ENCODE measurements at regions not wholly inside any gene's neighbourhood (a gene's known extent, or its start where the extent isn't known, plus 50 kb on each side); places are given as distances from the start of the nearest gene placed in this dataset.

GRCh38 chr4:107131295-107131694 is 95.2 kb upstream of the DKK2 start:
- DNase-seq (ENCODE audit: low read depth in 1 of 2, low spot score in 1 of 2), result no peak
- TF ChIP-seq SPI1 (IDR thresholded peaks at IDR 0.05; ENCODE audit: borderline replicate concordance, low read depth) (no peak), POLR2AphosphoS5 (IDR thresholded peaks at IDR 0.05; ENCODE audit: low read depth) (no peak), GABPA (IDR thresholded peaks at IDR 0.05; ENCODE audit: low read depth) (no peak), CTCF (IDR thresholded peaks at IDR 0.05; ENCODE audit: insufficient read depth, low read length) (no peak), REST (IDR thresholded peaks at IDR 0.05; ENCODE audit: insufficient replicate concordance, low read depth) (no peak)
- H3K27ac ChIP-seq (replicated peaks), result no peak overlapping the region
- no peak overlapping the region for H3K4me3 ChIP-seq (replicated peaks; ENCODE audit: insufficient read depth, low read length)
- H3K27me3 ChIP-seq (ENCODE audit: insufficient read depth, poor library complexity, severe bottlenecking), result peaks cover 2% of the 10 kb centered on the region

GRCh38 chr4:107130157-107130556 is 94.0 kb upstream of the DKK2 start:
- no peak for DNase-seq (ENCODE audit: low read depth in 1 of 2, low spot score in 1 of 2)
- no peak overlapping the region for H3K27ac ChIP-seq (replicated peaks)
- H3K4me3 ChIP-seq (replicated peaks; ENCODE audit: insufficient read depth, low read length), result no peak overlapping the region
- TF ChIP-seq CTCF (IDR thresholded peaks at IDR 0.05; ENCODE audit: insufficient read depth, low read length) (no peak), REST (IDR thresholded peaks at IDR 0.05; ENCODE audit: insufficient replicate concordance, low read depth) (no peak), SPI1 (IDR thresholded peaks at IDR 0.05; ENCODE audit: borderline replicate concordance, low read depth) (no peak), GABPA (IDR thresholded peaks at IDR 0.05; ENCODE audit: low read depth) (no peak), POLR2AphosphoS5 (IDR thresholded peaks at IDR 0.05; ENCODE audit: low read depth) (no peak)
- peaks cover 2% of the 10 kb centered on the region for H3K27me3 ChIP-seq (ENCODE audit: insufficient read depth, poor library complexity, severe bottlenecking)

- no peak overlapping the region for H3K4me3 ChIP-seq (replicated peaks; ENCODE audit: insufficient read depth, low read length)
- peaks cover 2% of the 10 kb centered on the region for H3K27me3 ChIP-seq (ENCODE audit: insufficient read depth, poor library complexity, severe bottlenecking)
- no peak overlapping the region for H3K27ac ChIP-seq (replicated peaks)
- TF ChIP-seq CTCF (IDR thresholded peaks at IDR 0.05; ENCODE audit: insufficient read depth, low read length) (no peak), POLR2AphosphoS5 (IDR thresholded peaks at IDR 0.05; ENCODE audit: low read depth) (no peak), REST (IDR thresholded peaks at IDR 0.05; ENCODE audit: insufficient replicate concordance, low read depth) (no peak), GABPA (IDR thresholded peaks at IDR 0.05; ENCODE audit: low read depth) (no peak), SPI1 (IDR thresholded peaks at IDR 0.05; ENCODE audit: borderline replicate concordance, low read depth) (no peak)
- no peak for DNase-seq (ENCODE audit: low read depth in 1 of 2, low spot score in 1 of 2)
These were observed 93.5 kb upstream of the DKK2 start for GRCh38 chr4:107129611-107130010.
